ENCODE measurements at regions not wholly inside any gene's neighbourhood (a gene's known extent, or its start where the extent isn't known, plus 50 kb on each side); places are given as distances from the start of the nearest gene placed in this dataset.

GRCh38 chr9:81868145-81868544, 60.1 kb upstream of the SPATA31D4 start:
- Histone ChIP-seq H3K27me3 (ENCODE audit: control insufficient read depth in 2 of 2, insufficient read depth in 2 of 2, low read length in 2 of 2) (no peaks in the 10 kb centered on the region), H3K27ac (ENCODE audit: extremely low read depth, low read depth, low read length) (no peak overlapping the region), H3K4me2 (ENCODE audit: insufficient read depth, low read length) (no peak overlapping the region), H3K9ac (ENCODE audit: insufficient read depth in 1 of 2, low read depth in 2 of 2, low read length in 2 of 2) (no peak overlapping the region), H2AFZ (ENCODE audit: low read depth, low read length) (no peak overlapping the region), H3K9me1 (ENCODE audit: control insufficient read depth, insufficient read depth, low read length) (no peaks in the 10 kb centered on the region), H3K4me1 (replicated peaks in 1 of 2; ENCODE audit: control insufficient read depth in 2 of 2, insufficient read depth in 2 of 2, low read length in 2 of 2) (no peaks in the 10 kb centered on the region), H4K20me1 (replicated peaks; ENCODE audit: control insufficient read depth, insufficient read depth, low read length) (no peaks in the 10 kb centered on the region), H3K4me3 (no peak overlapping the region), H3K36me3 (ENCODE audit: control insufficient read depth, insufficient read depth, low read length) (no peaks in the 10 kb centered on the region), H3K79me2 (ENCODE audit: control insufficient read depth, insufficient read depth, low read length) (no peaks in the 10 kb centered on the region), H3K9me3 (replicated peaks; ENCODE audit: control insufficient read depth, insufficient read depth, low read depth, low read length) (no peaks in the 10 kb centered on the region)
- in situ Hi-C loops (cut with MboI) (no loop called here), intact Hi-C loops (cut with micrococcal nuclease) (no loop called here)
- CTCF ChIA-PET (ENCODE audit: low intra/inter-chr PET ratio) = no interaction called here
- 0% methylated on average over 3 of the region's 3 CpGs for WGBS (ENCODE audit: insufficient coverage, low coverage, missing lambda C conversion rate)
- no peak for DNase-seq (ENCODE audit: extremely low read depth in 1 of 4, low spot score in 3 of 4)
- POLR2A ChIA-PET = no interaction called here
- ATAC-seq = no peak
- TF ChIP-seq ZNF253 (CRISPR knock-in tag; conservative IDR thresholded peaks at IDR 0.05) (no peak), GABPB1 (CRISPR knock-in tag; IDR thresholded peaks at IDR 0.05) (no peak)
- no TSS peak for BruUV-seq (replicated peaks)
- no peak for FAIRE-seq

- H3K36me3 ChIP-seq (ENCODE audit: control insufficient read depth, insufficient read depth, low read length) = no peaks in the 10 kb centered on the region
- CTCF ChIA-PET (ENCODE audit: low intra/inter-chr PET ratio) = no interaction called here
- 9% methylated on average over 1 of the region's 1 CpG for WGBS (ENCODE audit: insufficient coverage, low coverage, missing lambda C conversion rate)
- no TSS peak for BruUV-seq (replicated peaks)
- POLR2A ChIA-PET = no interaction called here
- no peak overlapping the region for H3K9ac ChIP-seq (ENCODE audit: insufficient read depth in 1 of 2, low read depth in 2 of 2, low read length in 2 of 2)
- no peaks in the 10 kb centered on the region for H4K20me1 ChIP-seq (replicated peaks; ENCODE audit: control insufficient read depth, insufficient read depth, low read length)
- in situ Hi-C loops (cut with MboI) (no loop called here), intact Hi-C loops (cut with micrococcal nuclease) (no loop called here)
- no peaks in the 10 kb centered on the region for H3K9me3 ChIP-seq (replicated peaks; ENCODE audit: control insufficient read depth, insufficient read depth, low read depth, low read length)
- no peak overlapping the region for H3K27ac ChIP-seq (ENCODE audit: extremely low read depth, low read depth, low read length)
- H2AFZ ChIP-seq (ENCODE audit: low read depth, low read length) = no peak overlapping the region
- H3K27me3 ChIP-seq (ENCODE audit: control insufficient read depth in 2 of 2, insufficient read depth in 2 of 2, low read length in 2 of 2) = no peaks in the 10 kb centered on the region
- H3K9me1 ChIP-seq (ENCODE audit: control insufficient read depth, insufficient read depth, low read length) = no peaks in the 10 kb centered on the region
- H3K4me1 ChIP-seq (replicated peaks in 1 of 2; ENCODE audit: control insufficient read depth in 2 of 2, insufficient read depth in 2 of 2, low read length in 2 of 2) = no peaks in the 10 kb centered on the region
- DNase-seq (ENCODE audit: extremely low read depth in 1 of 4, low spot score in 3 of 4) (no peak), ATAC-seq (no peak), FAIRE-seq (no peak)
- no peak overlapping the region for H3K4me2 ChIP-seq (ENCODE audit: insufficient read depth, low read length)
- no peak overlapping the region for H3K4me3 ChIP-seq
- no peaks in the 10 kb centered on the region for H3K79me2 ChIP-seq (ENCODE audit: control insufficient read depth, insufficient read depth, low read length)
- no peak for TF ChIP-seq SIN3B (IDR thresholded peaks at IDR 0.05; ENCODE audit: low read depth)
- no peak for TF ChIP-seq ZNF445 (CRISPR knock-in tag; IDR thresholded peaks at IDR 0.05; ENCODE audit: low read depth)
- TF ChIP-seq LEF1 (IDR thresholded peaks at IDR 0.05) = no peak
- no peak for TF ChIP-seq CREB1 (IDR thresholded peaks at IDR 0.05)
- TF ChIP-seq CREB1 (CRISPR knock-in tag; IDR thresholded peaks at IDR 0.05) = no peak
- TF ChIP-seq ATF6 (CRISPR knock-in tag; IDR thresholded peaks at IDR 0.05) = no peak
- no peak for TF ChIP-seq RBM17 (IDR thresholded peaks at IDR 0.05; ENCODE audit: borderline replicate concordance, low read depth, low read length)
- TF ChIP-seq GTF2F1 (IDR thresholded peaks at IDR 0.05; ENCODE audit: low read depth, low read length) = no peak
- TF ChIP-seq FOXP4 (CRISPR knock-in tag; IDR thresholded peaks at IDR 0.05; ENCODE audit: borderline replicate concordance) = no peak
- TF ChIP-seq CEBPG (CRISPR knock-in tag; IDR thresholded peaks at IDR 0.05) = no peak
- no peak for TF ChIP-seq CEBPG (tag; conservative IDR thresholded peaks at IDR 0.05 in 1 of 2, IDR thresholded peaks at IDR 0.05 in 1 of 2)
Measured at GRCh38 chr9:81871695-81872094, 56.5 kb upstream of the SPATA31D4 start.

Data from K562 (cell line).